Endodermal cell (in vitro differentiated cells): ENCODE measurements at regions not wholly inside any gene's neighbourhood (a gene's known extent, or its start where the extent isn't known, plus 50 kb on each side); places are given as distances from the start of the nearest gene placed in this dataset.

ENCODE experiments used
- DNase-seq: peaks from one replicate; pipeline ENCODE4 v3.0.0-alpha.2; 2017
- H3K27ac ChIP-seq: 2 replicates; pipeline ENCODE4 v1.5.1; 2013; ENCODE audit warnings: mild to moderate bottlenecking, low read depth, low read length, moderate library complexity
- H3K27me3 ChIP-seq: 2 replicates; pipeline ENCODE4 v1.6.1; 2013; ENCODE audit warnings: mild to moderate bottlenecking, low read length, moderate library complexity; ENCODE audit not compliant: insufficient read depth, control insufficient read depth, poor library complexity, severe bottlenecking
- H3K36me3 ChIP-seq: 2 replicates; pipeline ENCODE4 v1.7.0; 2013; ENCODE audit warnings: mild to moderate bottlenecking, low read length, moderate library complexity; ENCODE audit not compliant: control insufficient read depth, insufficient read depth
- H3K4me1 ChIP-seq: one replicate; pipeline ENCODE4 v1.7.0; 2013; ENCODE audit warnings: low read length; ENCODE audit not compliant: control insufficient read depth, insufficient read depth
- H3K4me3 ChIP-seq: 2 replicates; pipeline ENCODE4 v1.5.1; 2013; ENCODE audit warnings: mild to moderate bottlenecking, low read length, moderate library complexity
- H3K9ac ChIP-seq: 2 replicates; pipeline ENCODE4 v1.6.1; 2013; ENCODE audit warnings: mild to moderate bottlenecking, low read length, moderate library complexity; ENCODE audit not compliant: poor library complexity, severe bottlenecking; ENCODE audit errors: extremely low read depth
- H3K9me3 ChIP-seq: 2 replicates; pipeline ENCODE4 v1.6.1; 2013; ENCODE audit warnings: mild to moderate bottlenecking, low read length, moderate library complexity; ENCODE audit not compliant: control insufficient read depth
- H3K27ac Mint-ChIP-seq: 2 replicates; pipeline ENCODE4 v1.8.0; 2020; ENCODE audit warnings: mixed read lengths
- H3K27me3 Mint-ChIP-seq: 2 replicates; pipeline ENCODE4 v1.8.0; 2021; ENCODE audit warnings: mild to moderate bottlenecking, mixed read lengths; ENCODE audit not compliant: insufficient read depth
- H3K36me3 Mint-ChIP-seq: 2 replicates; pipeline ENCODE4 v1.8.0; 2020; ENCODE audit warnings: low read depth, mixed read lengths
- H3K4me1 Mint-ChIP-seq: 2 replicates; pipeline ENCODE4 v1.8.0; 2020; ENCODE audit warnings: mixed read lengths
- H3K4me3 Mint-ChIP-seq: 2 replicates; pipeline ENCODE4 v1.8.0; 2020; ENCODE audit warnings: mild to moderate bottlenecking, moderate library complexity, mixed read lengths
- H3K9me3 Mint-ChIP-seq: 2 replicates; pipeline ENCODE4 v1.8.0; 2020; ENCODE audit warnings: mild to moderate bottlenecking, mixed read lengths
- WGBS, 2 experiments: methylation state at CpG; one replicate each; pipeline versions ENCODE4 v1.1.5 to v1.1.7; 2013; ENCODE audit warnings: missing lambda C conversion rate in 2 of 2, mixed read lengths in 1 of 2; ENCODE audit not compliant: insufficient coverage in 1 of 2, insufficient read length in 1 of 2; 5-methylcytosine and 5-hydroxymethylcytosine counted together
- TF ChIP-seq, protein P1 (sequence below): fragments of 200-600 bp; sonication (generic); conservative IDR thresholded peaks from 2 replicates; pipeline ENCODE4 v1.5.0; 2021; ENCODE audit warnings: antibody characterized with exemption, mild to moderate bottlenecking

DNA sequence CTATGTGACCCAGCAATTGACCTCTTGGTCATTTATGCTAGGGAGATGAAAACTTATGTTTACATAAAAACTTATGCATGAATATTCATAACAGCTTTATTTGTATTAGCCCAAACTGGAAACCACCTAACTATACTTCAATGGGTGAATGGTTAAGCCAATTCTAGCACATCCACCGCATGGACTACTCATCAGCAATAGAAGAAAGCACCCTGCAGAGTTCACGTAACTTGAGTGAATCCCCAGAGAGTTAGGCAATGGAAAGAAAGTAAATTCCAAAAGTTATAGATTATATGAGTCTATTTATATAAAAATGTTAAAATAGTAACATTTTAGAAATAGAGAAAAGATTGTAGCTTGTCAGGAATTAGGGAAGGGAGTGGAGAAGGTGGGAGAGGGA lies 60.2 kb upstream of the NRG3 start:
- H3K9ac ChIP-seq: no peak overlapping the region
- H3K27me3 ChIP-seq: peaks cover 4% of the 10 kb centered on the region
- WGBS, 2 experiments: 94% methylated on average over 2 of the region's 2 CpGs; no CpG with 5 or more reads in 1 of the 2 experiments
- Mint-ChIP-seq H3K27ac (no peak overlapping the region), H3K4me1 (peaks cover 4% of the 10 kb centered on the region), H3K27me3 (no peaks in the 10 kb centered on the region), H3K36me3 (no peaks in the 10 kb centered on the region), H3K4me3 (no peak overlapping the region), H3K9me3 (peaks cover 3% of the 10 kb centered on the region)
- TF ChIP-seq, protein P1, sequence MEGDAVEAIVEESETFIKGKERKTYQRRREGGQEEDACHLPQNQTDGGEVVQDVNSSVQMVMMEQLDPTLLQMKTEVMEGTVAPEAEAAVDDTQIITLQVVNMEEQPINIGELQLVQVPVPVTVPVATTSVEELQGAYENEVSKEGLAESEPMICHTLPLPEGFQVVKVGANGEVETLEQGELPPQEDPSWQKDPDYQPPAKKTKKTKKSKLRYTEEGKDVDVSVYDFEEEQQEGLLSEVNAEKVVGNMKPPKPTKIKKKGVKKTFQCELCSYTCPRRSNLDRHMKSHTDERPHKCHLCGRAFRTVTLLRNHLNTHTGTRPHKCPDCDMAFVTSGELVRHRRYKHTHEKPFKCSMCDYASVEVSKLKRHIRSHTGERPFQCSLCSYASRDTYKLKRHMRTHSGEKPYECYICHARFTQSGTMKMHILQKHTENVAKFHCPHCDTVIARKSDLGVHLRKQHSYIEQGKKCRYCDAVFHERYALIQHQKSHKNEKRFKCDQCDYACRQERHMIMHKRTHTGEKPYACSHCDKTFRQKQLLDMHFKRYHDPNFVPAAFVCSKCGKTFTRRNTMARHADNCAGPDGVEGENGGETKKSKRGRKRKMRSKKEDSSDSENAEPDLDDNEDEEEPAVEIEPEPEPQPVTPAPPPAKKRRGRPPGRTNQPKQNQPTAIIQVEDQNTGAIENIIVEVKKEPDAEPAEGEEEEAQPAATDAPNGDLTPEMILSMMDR: no peak
- peaks cover 8% of the 10 kb centered on the region for H3K9me3 ChIP-seq
- peaks cover 3% of the 10 kb centered on the region for H3K4me1 ChIP-seq
- H3K27ac ChIP-seq: no peak overlapping the region
- DNase-seq: no peak
- H3K4me3 ChIP-seq: no peak overlapping the region
- H3K36me3 ChIP-seq: no peaks in the 10 kb centered on the region

GRCh38 chr10:81817596-81818170 lies 57.3 kb upstream of the NRG3 start:
- no peaks in the 10 kb centered on the region for H3K36me3 ChIP-seq
- no peak for DNase-seq
- no peak overlapping the region for H3K4me3 ChIP-seq
- H3K4me1 ChIP-seq: peaks cover 3% of the 10 kb centered on the region
- Mint-ChIP-seq H3K36me3 (no peaks in the 10 kb centered on the region), H3K4me3 (no peak overlapping the region), H3K9me3 (no peaks in the 10 kb centered on the region), H3K4me1 (peaks cover 14% of the 10 kb centered on the region), H3K27ac (no peak overlapping the region), H3K27me3 (no peaks in the 10 kb centered on the region)
- TF ChIP-seq, protein P1: no peak
- no peaks in the 10 kb centered on the region for H3K9me3 ChIP-seq
- 91 to 94% methylated on average over 4 to 8 of the region's 9 CpGs for WGBS, 2 experiments
- no peak overlapping the region for H3K27ac ChIP-seq
- H3K9ac ChIP-seq: no peak overlapping the region
- H3K27me3 ChIP-seq: peaks cover 4% of the 10 kb centered on the region

DNA sequence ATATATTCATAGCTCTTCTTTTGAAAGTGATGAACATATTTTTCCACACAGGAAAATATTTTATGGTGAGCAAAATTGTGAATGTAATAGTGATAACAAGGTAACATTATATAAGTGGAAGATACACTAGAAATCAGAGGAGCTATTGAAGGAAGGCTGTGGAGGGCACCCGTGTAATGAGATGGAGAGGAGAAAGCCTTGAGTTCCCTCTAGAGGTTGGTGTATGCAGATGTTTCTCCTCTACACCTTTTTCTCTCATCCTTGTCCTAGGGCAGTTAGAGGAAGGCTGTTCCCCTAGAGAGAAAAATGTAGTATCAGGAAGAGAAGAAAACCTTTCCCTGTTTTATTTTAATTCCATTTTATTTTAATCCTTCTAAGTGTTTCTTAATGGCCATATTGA lies 54.6 kb upstream of the NRG3 start:
- Mint-ChIP-seq H3K27ac (no peak overlapping the region), H3K4me1 (peaks cover 14% of the 10 kb centered on the region), H3K27me3 (no peaks in the 10 kb centered on the region), H3K9me3 (no peaks in the 10 kb centered on the region), H3K36me3 (no peaks in the 10 kb centered on the region), H3K4me3 (no peak overlapping the region)
- H3K27ac ChIP-seq: no peak overlapping the region
- H3K36me3 ChIP-seq: no peaks in the 10 kb centered on the region
- no peak overlapping the region for H3K9ac ChIP-seq
- H3K27me3 ChIP-seq: peaks cover 4% of the 10 kb centered on the region
- DNase-seq: no peak
- 0% methylated on average over 1 of the region's 1 CpG; no CpG with 5 or more reads in 1 of the 2 experiments for WGBS, 2 experiments
- no peak overlapping the region for H3K4me3 ChIP-seq
- H3K4me1 ChIP-seq: peaks cover 3% of the 10 kb centered on the region
- H3K9me3 ChIP-seq: no peaks in the 10 kb centered on the region
- TF ChIP-seq, protein P1: peak; percentile 84
